ENCODE measurements at regions not wholly inside any gene's neighbourhood (a gene's known extent, or its start where the extent isn't known, plus 50 kb on each side); places are given as distances from the start of the nearest gene placed in this dataset.

DNA sequence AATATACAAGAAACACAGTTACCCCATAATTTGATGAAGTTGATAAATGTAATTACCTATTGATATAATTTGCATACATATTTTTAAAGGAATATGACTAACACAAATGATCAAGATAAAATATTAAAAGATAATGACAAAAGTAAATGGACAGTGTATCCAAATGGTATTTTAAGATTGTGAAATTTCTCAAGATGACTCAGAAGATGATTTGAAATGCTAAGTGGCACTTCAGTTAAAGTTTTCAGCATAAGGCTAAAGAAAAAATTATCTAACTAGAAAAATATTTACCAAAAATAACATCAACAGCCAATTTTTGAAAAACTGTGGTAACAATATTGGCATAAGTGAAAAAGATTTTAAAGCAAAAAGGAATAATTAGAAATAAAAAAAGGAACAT lies 248.4 kb upstream of the NDST4 start:
- Histone ChIP-seq H3K9me3 (replicated peaks; ENCODE audit: low read length) (peaks cover 12% of the 10 kb centered on the region), H3K27me3 (ENCODE audit: control insufficient read depth, insufficient read depth, low read length) (no peaks in the 10 kb centered on the region), H3K36me3 (ENCODE audit: insufficient read depth, low read length) (no peaks in the 10 kb centered on the region)

DNA sequence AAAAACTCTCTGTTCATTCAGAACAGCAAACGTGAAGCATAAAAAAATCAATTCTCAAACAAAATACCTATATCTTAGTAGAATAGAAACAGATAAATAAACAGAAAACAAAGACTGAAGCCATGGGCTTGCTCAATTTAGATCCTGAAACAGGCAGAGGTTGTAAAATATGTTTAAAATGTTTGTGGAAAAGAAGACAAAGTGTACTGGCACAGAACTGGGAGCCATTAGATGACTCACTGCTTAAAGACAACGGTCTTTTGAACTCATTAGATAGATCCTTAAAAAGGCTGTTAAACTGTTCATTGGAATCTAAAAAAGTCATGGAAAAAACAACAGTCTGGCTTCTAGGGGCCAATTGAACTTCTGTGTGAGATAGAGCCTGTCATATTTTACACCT lies 247.0 kb upstream of the NDST4 start:
- no peaks in the 10 kb centered on the region for H3K27me3 ChIP-seq (ENCODE audit: control insufficient read depth, insufficient read depth, low read length)
- no peaks in the 10 kb centered on the region for H3K36me3 ChIP-seq (ENCODE audit: insufficient read depth, low read length)
- H3K4me2 ChIP-seq (ENCODE audit: low read length), result no peak overlapping the region
- no peak overlapping the region for H3K4me3 ChIP-seq (ENCODE audit: low read length)
- H3K9ac ChIP-seq (ENCODE audit: low read depth, low read length), result no peak overlapping the region
- H3K9me3 ChIP-seq (replicated peaks; ENCODE audit: low read length), result peaks cover 8% of the 10 kb centered on the region
- H3K4me1 ChIP-seq (ENCODE audit: control insufficient read depth, insufficient read depth, low read length), result no peaks in the 10 kb centered on the region

More for the DNA sequence above, 248.4 kb upstream of the NDST4 start:
- H3K9ac ChIP-seq (ENCODE audit: low read depth, low read length), result no peak overlapping the region
- no peak overlapping the region for H3K4me3 ChIP-seq (ENCODE audit: low read length)
- no peaks in the 10 kb centered on the region for H3K4me1 ChIP-seq (ENCODE audit: control insufficient read depth, insufficient read depth, low read length)
- H3K4me2 ChIP-seq (ENCODE audit: low read length), result no peak overlapping the region

DNA sequence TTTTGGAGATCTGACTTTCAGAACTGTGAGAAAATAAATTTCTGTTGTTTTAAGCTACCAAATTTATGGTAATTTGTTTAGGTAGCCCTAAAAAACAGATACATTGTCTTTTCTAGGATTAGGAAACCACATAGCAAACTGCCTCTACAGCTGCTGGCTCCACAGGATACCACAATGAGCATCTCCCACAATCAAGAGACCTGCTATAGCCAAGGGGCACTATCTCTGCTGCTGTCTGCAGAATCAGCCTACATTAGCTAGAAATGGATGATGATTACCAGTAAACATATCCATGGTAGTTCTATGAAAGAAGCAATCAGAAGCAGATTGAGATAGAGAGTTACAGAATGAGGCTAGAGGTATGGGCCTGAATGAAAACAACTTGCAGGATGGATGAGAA lies 244.4 kb upstream of the NDST4 start:
- Histone ChIP-seq H3K4me2 (ENCODE audit: low read length) (no peak overlapping the region), H3K9ac (ENCODE audit: low read depth, low read length) (no peak overlapping the region), H3K4me3 (ENCODE audit: low read length) (no peak overlapping the region), H3K9me3 (replicated peaks; ENCODE audit: low read length) (peaks cover 11% of the 10 kb centered on the region), H3K36me3 (ENCODE audit: insufficient read depth, low read length) (no peaks in the 10 kb centered on the region), H3K4me1 (ENCODE audit: control insufficient read depth, insufficient read depth, low read length) (no peaks in the 10 kb centered on the region), H3K27me3 (ENCODE audit: control insufficient read depth, insufficient read depth, low read length) (no peaks in the 10 kb centered on the region)

DNA sequence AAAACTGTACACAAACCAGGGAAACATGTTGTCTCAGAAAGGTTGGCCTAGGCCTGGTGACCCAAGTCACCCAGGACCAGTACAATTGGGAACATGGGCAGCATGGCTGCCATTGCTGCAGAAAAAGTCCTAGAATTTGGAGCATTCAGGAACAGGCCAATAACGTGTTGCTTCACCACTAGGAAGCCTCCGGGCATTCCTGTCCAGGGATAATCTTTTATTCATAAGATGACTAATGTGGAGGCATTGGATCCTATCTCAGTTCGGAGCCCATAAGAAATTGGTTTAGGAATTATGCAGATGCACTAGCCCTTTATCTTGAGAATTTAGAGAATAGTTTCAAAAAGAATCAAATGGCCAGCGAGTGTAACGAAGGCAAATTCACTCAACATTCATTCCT lies 242.8 kb upstream of the NDST4 start:
- Histone ChIP-seq H3K4me3 (ENCODE audit: low read length) (no peak overlapping the region), H3K9me3 (replicated peaks; ENCODE audit: low read length) (peaks cover 11% of the 10 kb centered on the region), H3K4me1 (ENCODE audit: control insufficient read depth, insufficient read depth, low read length) (no peaks in the 10 kb centered on the region), H3K9ac (ENCODE audit: low read depth, low read length) (no peak overlapping the region), H3K4me2 (ENCODE audit: low read length) (no peak overlapping the region), H3K27me3 (ENCODE audit: control insufficient read depth, insufficient read depth, low read length) (no peaks in the 10 kb centered on the region), H3K36me3 (ENCODE audit: insufficient read depth, low read length) (no peaks in the 10 kb centered on the region)

DNA sequence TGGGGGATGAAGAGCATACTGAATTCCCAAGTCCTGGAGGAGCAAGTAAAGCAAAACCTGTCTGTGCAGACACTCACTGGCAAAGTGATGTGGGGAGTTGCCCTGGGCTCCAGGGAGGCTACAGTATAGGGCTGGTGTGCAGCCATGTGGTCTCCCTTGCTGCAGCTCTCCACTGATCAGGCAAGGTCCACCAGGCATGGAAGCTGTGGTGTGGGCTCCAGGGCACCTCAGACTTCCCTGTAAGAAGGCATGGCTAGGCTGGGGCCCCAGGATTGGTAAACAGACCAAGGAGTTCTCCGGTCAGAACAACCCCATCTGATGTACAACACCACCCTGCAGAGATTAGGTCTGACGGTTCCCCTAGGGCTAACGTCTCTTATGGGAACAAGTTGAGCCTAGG lies 241.9 kb upstream of the NDST4 start:
- peaks cover 11% of the 10 kb centered on the region for H3K9me3 ChIP-seq (replicated peaks; ENCODE audit: low read length)
- H3K9ac ChIP-seq (ENCODE audit: low read depth, low read length), result no peak overlapping the region
- no peaks in the 10 kb centered on the region for H3K27me3 ChIP-seq (ENCODE audit: control insufficient read depth, insufficient read depth, low read length)
- no peaks in the 10 kb centered on the region for H3K4me1 ChIP-seq (ENCODE audit: control insufficient read depth, insufficient read depth, low read length)
- no peak overlapping the region for H3K4me3 ChIP-seq (ENCODE audit: low read length)
- no peak overlapping the region for H3K4me2 ChIP-seq (ENCODE audit: low read length)
- no peaks in the 10 kb centered on the region for H3K36me3 ChIP-seq (ENCODE audit: insufficient read depth, low read length)

DNA sequence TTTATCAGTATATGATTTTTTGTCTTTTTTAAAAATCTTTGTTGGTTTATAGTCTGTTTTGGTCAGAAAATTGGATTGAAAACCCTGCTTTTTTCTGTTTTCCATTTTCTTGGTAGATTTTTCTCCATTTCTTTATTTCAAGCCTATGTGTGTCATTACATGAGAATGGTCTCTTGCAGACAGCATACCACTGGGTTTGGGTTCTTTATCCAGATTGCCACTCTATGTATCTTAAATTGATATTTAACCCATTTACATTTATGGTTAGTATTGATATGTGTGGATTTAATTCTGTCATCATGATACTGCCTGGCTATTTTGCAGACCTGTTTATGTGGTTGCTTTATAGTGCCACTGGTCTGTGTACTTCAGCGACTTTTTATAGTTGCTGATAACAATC lies 239.9 kb upstream of the NDST4 start:
- H3K4me1 ChIP-seq (ENCODE audit: control insufficient read depth, insufficient read depth, low read length), result no peaks in the 10 kb centered on the region
- no peak overlapping the region for H3K4me3 ChIP-seq (ENCODE audit: low read length)
- H3K9ac ChIP-seq (ENCODE audit: low read depth, low read length), result no peak overlapping the region
- H3K36me3 ChIP-seq (ENCODE audit: insufficient read depth, low read length), result no peaks in the 10 kb centered on the region
- H3K9me3 ChIP-seq (replicated peaks; ENCODE audit: low read length), result peaks cover 11% of the 10 kb centered on the region
- H3K27me3 ChIP-seq (ENCODE audit: control insufficient read depth, insufficient read depth, low read length), result no peaks in the 10 kb centered on the region
- H3K4me2 ChIP-seq (ENCODE audit: low read length), result no peak overlapping the region

- H3K4me1 ChIP-seq (ENCODE audit: control insufficient read depth, insufficient read depth, low read length), result no peaks in the 10 kb centered on the region
- no peak overlapping the region for H3K4me2 ChIP-seq (ENCODE audit: low read length)
- H3K9ac ChIP-seq (ENCODE audit: low read depth, low read length), result no peak overlapping the region
- no peaks in the 10 kb centered on the region for H3K36me3 ChIP-seq (ENCODE audit: insufficient read depth, low read length)
- H3K9me3 ChIP-seq (replicated peaks; ENCODE audit: low read length), result no peaks in the 10 kb centered on the region
- H3K4me3 ChIP-seq (ENCODE audit: low read length), result no peak overlapping the region
- H3K27me3 ChIP-seq (ENCODE audit: control insufficient read depth, insufficient read depth, low read length), result no peaks in the 10 kb centered on the region
Measured at GRCh38 chr4:115343171-115343570, 229.8 kb upstream of the NDST4 start.

DNA sequence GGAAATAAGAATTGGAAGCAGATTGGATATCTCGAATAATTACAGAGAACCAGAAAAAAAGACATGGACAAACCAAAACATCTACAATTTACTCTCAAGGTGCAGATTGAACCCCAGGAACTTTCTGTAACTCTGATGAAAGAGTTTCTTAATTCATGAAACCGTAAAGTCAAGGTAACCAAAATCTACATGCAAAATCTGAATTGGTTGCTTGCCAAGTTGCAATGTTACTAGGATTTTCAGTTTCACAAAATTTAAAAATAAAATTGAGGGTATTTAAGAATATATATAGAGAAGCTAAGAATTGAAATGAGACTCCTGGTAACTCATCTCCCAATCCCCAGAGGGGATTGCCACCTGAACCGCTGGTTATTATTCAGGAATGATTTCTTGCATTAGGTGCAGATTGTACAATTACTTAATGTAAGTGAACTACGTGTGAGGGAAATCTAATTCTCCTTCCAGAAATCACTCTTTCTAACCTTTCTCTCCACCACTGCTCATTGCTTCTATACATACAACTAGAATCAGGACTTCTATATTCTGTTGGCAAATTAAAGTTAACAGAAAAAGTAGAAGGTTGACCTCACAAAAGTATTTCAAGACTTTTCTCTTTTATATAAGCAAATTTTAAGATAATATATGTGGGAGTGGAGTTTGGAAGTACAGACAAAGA lies 221.5 kb upstream of the NDST4 start:
- Histone ChIP-seq H3K36me3 (ENCODE audit: insufficient read depth, low read length) (no peaks in the 10 kb centered on the region), H3K27me3 (ENCODE audit: control insufficient read depth, insufficient read depth, low read length) (no peaks in the 10 kb centered on the region), H3K9me3 (replicated peaks; ENCODE audit: low read length) (no peaks in the 10 kb centered on the region), H3K4me1 (ENCODE audit: control insufficient read depth, insufficient read depth, low read length) (no peaks in the 10 kb centered on the region), H3K9ac (ENCODE audit: low read depth, low read length) (no peak overlapping the region), H3K4me2 (ENCODE audit: low read length) (no peak overlapping the region), H3K4me3 (ENCODE audit: low read length) (no peak overlapping the region)

DNA sequence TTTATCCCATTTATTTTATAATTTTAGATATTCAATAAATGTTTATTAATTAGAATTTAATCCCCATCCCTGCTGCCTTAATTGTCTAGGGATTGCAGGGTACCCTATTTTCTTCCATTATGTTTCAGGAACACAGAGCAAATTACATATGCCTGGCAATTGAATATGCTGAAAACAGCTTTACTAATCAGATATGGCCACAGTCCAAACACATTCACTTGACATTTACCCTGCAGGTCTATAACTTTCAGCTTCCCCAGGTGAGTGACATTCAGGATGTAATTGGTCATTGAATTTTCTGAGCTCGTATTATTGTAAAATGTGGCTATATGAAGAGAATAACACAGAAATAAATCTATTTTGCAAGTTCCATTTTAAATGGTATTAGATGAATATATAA lies 218.7 kb upstream of the NDST4 start:
- no peak overlapping the region for H3K9ac ChIP-seq (ENCODE audit: low read depth, low read length)
- no peak overlapping the region for H3K4me3 ChIP-seq (ENCODE audit: low read length)
- H3K27me3 ChIP-seq (ENCODE audit: control insufficient read depth, insufficient read depth, low read length), result no peaks in the 10 kb centered on the region
- no peaks in the 10 kb centered on the region for H3K36me3 ChIP-seq (ENCODE audit: insufficient read depth, low read length)
- H3K9me3 ChIP-seq (replicated peaks; ENCODE audit: low read length), result no peaks in the 10 kb centered on the region
- no peak overlapping the region for H3K4me2 ChIP-seq (ENCODE audit: low read length)
- no peaks in the 10 kb centered on the region for H3K4me1 ChIP-seq (ENCODE audit: control insufficient read depth, insufficient read depth, low read length)

DNA sequence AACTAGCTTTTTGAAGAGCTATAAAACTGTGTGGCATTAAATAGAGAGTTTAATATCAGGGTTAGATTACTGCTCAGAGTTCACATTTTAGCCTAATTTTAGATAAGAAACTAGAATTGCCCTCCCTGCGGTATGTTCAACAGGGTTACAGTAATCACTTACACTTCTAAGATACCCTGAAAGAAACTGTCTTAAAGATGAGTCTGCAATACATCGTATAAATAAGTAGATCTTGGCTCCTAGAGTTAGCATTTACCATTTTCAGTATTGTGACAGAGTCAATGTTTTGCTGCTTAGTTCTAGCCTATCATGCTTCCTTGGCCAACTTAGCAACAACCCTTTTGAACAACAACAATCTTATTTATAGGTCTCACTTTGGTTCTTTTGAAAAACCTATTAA lies 217.8 kb upstream of the NDST4 start:
- Histone ChIP-seq H3K27me3 (ENCODE audit: control insufficient read depth, insufficient read depth, low read length) (no peaks in the 10 kb centered on the region), H3K36me3 (ENCODE audit: insufficient read depth, low read length) (no peaks in the 10 kb centered on the region), H3K9me3 (replicated peaks; ENCODE audit: low read length) (no peaks in the 10 kb centered on the region), H3K9ac (ENCODE audit: low read depth, low read length) (no peak overlapping the region), H3K4me2 (ENCODE audit: low read length) (no peak overlapping the region), H3K4me3 (ENCODE audit: low read length) (no peak overlapping the region), H3K4me1 (ENCODE audit: control insufficient read depth, insufficient read depth, low read length) (no peaks in the 10 kb centered on the region)

DNA sequence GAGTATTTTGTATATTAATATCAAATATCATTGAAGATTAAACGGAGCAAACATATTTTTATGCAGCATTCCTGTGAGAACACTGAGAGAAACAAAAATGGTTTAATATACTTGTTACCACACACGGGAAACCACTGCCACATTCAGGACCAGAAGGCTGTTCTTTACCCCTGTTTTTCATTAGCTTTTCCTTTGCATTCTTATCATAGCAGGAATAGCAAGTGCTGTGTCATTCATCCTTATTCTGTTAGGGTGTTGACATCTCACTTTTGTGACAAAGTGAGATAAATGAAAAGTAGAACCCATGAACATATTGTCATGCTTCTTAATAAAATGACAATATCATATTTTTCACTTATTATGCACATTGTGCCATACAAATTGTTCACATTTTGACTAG lies 212.4 kb upstream of the NDST4 start:
- Histone ChIP-seq H3K4me3 (ENCODE audit: low read length) (no peak overlapping the region), H3K36me3 (ENCODE audit: insufficient read depth, low read length) (no peaks in the 10 kb centered on the region), H3K4me1 (ENCODE audit: control insufficient read depth, insufficient read depth, low read length) (no peaks in the 10 kb centered on the region), H3K9me3 (replicated peaks; ENCODE audit: low read length) (no peaks in the 10 kb centered on the region), H3K27me3 (ENCODE audit: control insufficient read depth, insufficient read depth, low read length) (no peaks in the 10 kb centered on the region), H3K4me2 (ENCODE audit: low read length) (no peak overlapping the region), H3K9ac (ENCODE audit: low read depth, low read length) (no peak overlapping the region)

DNA sequence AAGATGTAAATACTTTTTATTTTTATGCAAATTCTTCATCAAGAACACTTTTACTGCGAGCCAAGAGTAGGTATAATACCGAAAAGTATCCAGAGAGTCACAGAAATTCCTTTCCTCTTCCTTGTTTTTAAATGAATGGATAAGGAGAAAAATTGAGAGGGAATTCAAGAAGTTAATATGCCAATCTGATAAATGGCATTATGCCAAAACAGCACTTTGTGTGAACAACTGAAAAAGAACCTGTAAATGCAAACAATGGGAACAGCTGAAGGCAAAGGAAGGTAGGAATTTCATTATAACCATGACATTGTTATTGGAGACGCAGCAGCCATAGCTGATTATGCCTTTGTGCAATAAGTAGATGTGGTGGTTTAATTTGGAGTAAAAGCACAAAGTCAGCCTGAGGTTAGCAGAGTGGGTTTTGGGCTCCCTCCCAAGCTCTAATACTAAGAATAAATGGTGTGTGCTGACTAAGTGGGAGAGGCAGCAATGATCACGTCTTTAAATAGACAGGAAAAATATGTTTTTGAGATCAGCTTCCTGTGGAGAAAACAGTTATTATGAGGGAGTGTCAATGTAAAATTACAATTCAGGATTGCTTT lies 209.8 kb upstream of the NDST4 start:
- H3K36me3 ChIP-seq (ENCODE audit: insufficient read depth, low read length), result no peaks in the 10 kb centered on the region
- no peaks in the 10 kb centered on the region for H3K9me3 ChIP-seq (replicated peaks; ENCODE audit: low read length)
- H3K4me2 ChIP-seq (ENCODE audit: low read length), result no peak overlapping the region
- no peaks in the 10 kb centered on the region for H3K27me3 ChIP-seq (ENCODE audit: control insufficient read depth, insufficient read depth, low read length)
- H3K9ac ChIP-seq (ENCODE audit: low read depth, low read length), result no peak overlapping the region
- no peak overlapping the region for H3K4me3 ChIP-seq (ENCODE audit: low read length)
- no peaks in the 10 kb centered on the region for H3K4me1 ChIP-seq (ENCODE audit: control insufficient read depth, insufficient read depth, low read length)

All from skeletal muscle satellite cell (primary cell).